Smooth muscle cell of the brain vasculature (primary cell): ENCODE measurements at regions not wholly inside any gene's neighbourhood (a gene's known extent, or its start where the extent isn't known, plus 50 kb on each side); places are given as distances from the start of the nearest gene placed in this dataset.

Source experiments
- DNase-seq: peaks from one replicate; pipeline ENCODE4 v3.0.0-alpha.2; 2012; ENCODE audit warnings: low read depth, low spot score

- no peak for DNase-seq
Measured at GRCh38 chr1:219801156-219801820, 127.1 kb downstream of the SLC30A10 start.

DNA sequence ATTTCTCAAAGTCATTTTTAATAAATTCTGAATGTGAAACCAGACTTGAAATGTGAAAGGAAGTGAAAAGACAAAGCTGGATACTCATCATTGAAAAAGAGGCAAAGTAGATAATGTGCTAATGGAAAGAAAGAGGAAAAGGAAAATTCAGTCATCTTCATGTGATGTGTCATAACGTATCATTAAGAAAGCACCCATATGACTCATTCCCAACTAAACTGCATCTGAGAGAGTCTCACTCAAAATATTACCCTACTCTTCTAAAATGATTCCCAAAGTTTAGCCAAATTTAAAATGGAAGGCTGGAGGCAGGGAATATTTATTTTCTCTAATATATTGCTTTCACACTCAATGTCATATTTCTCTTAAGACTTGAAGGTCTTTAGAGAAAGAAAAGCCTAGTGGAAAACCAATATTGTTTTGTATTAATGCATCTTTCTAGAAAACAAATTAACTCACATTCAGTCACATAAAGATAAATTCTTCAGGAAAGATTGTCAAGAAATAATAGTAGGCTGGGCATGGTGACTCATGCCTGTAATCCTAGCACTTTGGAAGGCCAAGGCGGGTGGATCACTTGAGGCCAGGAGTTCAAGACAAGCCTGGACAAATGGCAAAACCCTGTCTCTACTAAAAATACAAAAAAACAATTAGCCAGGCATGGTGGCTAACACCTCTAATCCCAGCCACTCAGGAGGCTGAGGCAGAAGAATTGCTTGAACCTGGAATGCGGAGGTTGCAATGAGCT lies 129.9 kb downstream of the SLC30A10 start:
- no peak for DNase-seq

DNA sequence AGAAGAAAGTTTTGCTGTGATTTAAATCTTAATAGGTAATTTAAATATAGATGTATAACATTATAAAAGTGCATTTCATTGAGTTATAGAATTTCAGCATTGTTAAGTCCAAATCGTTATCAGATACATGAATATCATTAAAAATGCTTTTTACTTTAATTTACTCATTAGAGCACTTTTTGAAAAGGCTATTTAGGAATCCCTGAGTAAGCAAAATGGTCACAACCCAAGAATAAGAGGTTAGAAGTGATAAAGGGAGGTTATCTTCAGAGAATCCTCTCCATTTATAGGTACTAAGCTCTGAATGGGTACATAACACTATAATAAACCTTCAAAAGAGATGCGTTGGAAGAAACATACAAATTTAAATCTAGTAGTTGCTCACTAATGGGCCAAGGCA lies 130.7 kb downstream of the SLC30A10 start:
- no peak for DNase-seq

GRCh38 chr1:219797009-219797408 lies 131.3 kb downstream of the SLC30A10 start:
- DNase-seq: no peak

- DNase-seq: no peak
Measured at GRCh38 chr1:219795363-219795917, 132.9 kb downstream of the SLC30A10 start.

DNA sequence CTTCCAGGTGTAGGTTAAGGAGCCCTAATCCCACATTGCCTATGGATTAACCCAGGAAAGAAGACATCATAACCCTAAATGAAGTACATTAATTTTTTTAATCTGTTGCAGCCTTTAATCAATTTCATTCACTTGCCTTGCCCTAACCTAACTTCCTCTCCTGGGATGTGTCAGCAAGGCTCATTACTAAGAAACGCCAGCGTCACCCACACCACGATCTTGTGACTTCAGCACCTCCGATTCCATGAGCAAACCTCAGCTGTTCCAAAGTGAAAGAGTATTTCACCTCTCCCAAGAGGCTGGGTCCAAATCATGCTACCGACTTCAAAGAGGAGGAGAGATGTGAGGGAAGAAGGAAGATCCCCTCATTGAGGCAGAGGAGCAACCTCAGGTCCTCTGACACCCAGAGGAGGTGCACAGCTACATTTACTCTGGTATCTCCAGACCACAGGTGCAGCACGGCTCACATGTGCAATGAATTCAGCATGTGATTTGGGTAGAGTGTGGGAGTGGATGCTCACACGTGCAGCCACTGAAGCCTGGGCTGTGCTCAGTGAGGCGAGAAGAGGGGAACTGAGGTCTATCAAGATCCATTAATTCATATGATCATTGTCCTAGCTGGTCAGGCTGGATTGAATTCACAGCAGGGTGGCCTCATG lies 134.1 kb downstream of the SLC30A10 start:
- DNase-seq: no peak

DNA sequence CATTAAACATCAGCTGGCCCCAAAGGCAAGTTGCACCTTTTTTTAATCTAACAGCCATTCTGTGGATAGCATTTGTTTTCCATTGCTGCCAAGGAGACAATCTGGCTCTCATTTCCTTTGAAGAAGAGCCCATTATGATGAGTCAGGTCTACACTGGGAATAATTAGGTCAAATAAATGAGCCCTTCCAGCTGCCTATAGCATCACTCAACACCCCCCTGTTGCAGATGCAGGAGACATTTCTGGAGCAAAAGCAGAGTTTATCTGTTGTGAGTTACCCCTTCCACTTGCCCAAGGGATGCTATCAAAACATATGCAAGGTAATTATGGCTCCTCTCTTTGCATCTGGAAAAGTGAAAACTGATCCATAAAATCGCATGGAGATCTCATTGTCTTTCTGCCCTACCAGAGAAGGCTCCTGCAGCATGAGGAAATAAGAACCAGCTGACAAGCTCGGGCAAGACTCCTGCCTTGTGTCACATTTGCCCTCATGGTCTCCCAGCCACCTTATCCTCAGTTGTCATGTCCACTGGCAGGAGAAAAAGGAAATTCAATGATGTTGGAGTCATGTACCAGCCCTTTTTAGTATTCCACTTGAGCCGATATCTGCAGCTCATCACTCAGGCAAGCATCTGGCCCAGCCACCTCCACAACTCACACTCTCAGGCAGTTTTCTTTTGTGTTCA lies 135.9 kb downstream of the SLC30A10 start:
- DNase-seq: peak; percentile 45

DNA sequence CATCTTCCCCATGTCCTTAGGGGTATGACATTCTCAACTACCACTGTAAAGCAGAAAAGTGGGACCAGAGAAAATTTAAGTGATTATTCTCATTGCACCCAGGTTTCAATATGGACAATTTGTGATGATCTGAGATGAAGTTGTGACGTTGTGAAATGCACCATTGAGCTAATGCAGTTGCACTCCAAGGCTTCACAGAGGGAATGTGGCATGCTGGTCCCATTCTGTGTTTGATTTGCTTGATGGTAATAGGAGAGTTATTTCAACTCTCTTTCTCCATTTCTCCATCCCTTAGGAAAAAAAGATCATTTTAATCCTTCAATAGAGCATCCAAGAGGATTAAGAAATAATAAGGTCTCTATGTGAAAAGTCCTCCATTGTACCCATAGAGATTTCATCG lies 136.6 kb downstream of the SLC30A10 start:
- no peak for DNase-seq

DNA sequence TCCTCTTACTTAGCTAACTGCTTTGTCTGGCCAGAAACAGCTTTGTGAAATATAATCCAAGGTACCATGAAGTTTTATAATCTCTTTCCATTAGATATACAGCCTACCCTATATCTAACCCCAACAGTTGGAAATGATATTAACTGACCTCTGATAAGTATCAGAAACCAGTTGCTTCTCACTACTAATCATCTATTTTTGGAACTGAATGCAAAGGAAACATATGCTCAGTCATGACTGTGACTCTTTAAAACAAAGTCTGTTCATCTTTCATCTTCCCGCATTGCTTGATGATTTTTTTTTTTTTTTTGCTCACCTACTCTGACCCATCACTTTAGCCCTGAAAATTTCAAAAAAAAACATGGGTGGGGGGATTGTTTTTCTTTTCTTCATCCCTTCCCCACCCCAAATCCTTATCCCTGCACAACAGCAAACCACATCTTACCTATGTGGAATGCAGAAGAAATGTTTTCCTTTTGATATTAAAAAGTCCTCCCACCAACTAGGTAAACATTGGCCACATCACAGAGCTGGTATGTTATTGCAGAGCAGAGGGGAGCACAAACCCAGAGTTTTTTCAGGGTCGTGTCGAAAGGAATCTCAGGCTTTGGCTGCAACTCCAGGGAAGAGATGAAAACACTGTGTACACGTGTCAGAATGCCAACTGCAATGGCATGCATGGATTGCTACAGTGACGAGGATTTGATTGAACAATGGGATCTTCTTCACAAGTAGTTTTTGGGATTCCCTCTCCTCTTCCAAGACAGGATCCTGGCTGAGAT lies 137.3 kb downstream of the SLC30A10 start:
- no peak for DNase-seq

- no peak for DNase-seq
Measured at GRCh38 chr1:219788700-219789099, 139.7 kb downstream of the SLC30A10 start.

GRCh38 chr1:219788091-219788490 lies 140.3 kb downstream of the SLC30A10 start:
- DNase-seq: no peak

- DNase-seq: no peak
Measured at GRCh38 chr1:219784660-219785381, 143.5 kb downstream of the SLC30A10 start.

DNA sequence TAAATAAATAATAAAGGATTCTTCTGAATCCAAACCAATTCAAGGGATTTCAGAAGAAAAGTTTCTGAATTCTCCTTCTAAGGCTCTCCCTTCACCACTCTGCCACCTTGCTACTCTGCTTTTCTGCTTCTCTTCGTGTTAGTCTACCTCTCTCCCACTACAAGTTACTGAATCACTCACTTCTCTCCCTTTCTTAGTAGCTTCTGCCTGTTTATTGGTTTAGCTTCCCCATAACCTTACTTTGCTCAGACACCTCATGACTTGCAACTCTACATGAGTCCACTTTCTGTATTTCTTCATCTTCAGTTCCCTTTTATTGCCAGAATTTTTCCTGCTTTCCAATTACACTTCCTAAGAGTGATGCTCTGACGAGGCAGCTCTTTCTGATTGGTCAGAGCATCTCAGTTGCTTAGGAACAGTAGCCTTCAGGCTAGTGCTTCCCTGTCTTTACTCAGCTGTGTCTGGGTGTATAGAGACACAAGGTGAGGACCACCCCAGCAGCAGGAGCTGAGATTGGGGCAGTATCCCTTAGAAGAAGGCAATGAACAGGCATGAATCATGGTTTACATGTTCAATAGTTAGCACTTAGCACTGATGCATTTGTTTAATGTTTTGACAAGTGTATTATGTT lies 144.6 kb downstream of the SLC30A10 start:
- no peak for DNase-seq

DNA sequence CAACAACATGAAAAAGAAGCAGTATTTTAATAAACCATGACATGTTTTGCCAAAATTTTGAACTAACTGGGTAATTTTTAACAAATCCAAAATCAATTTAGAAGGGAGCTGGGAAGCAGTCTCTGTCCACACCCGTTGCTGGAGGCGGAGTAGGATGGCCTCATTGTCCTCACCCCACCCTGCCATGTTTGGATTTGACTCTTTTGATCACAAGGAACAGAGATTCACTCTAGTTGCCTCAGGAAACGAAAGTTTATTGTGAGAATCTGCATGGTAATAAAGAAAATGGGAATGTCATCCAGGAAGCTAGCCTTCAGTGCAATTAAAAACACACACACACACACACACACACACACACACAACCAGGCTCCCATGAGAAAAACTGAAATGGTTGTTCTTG lies 145.4 kb downstream of the SLC30A10 start:
- DNase-seq: no peak

DNA sequence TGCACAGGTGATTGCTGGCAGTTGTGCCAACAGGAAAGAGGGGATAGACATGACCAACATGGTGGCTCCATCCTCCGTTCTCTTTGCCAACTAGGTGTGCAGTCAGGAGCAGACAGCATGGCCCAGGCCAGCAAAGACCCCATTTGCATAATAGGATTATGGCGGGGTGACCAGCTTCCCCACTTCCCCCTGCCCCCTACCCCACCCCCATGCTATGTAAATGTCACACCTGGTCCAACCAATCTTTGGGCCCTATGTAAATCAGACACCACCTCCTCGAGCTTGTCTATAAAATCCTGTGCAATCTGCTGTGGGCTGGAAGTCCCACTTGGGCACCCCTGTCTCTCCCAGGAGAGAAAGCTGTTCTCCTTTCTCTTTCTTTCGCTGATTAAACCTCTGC lies 146.0 kb downstream of the SLC30A10 start:
- DNase-seq: no peak

DNA sequence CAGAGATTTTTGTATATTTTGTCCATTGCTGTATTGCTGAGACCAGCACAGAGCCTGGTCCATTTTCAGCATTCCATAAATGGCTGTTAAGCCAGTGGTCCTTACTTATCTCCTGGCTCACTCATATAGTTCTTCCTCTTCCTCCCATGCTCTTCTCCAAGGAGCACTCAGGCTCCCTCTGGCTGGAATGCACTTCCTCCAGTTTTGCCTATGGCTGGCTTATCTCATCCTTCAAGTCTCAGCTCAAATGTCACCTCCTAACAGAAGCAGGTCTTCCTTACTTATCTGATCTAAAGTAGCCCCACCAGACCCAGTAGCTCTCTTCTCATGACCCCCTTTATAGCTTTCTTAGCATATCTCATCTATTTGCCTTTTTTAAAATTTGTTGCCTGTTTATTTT lies 146.9 kb downstream of the SLC30A10 start:
- DNase-seq: no peak

GRCh38 chr1:219778793-219779369 lies 149.5 kb downstream of the SLC30A10 start:
- no peak for DNase-seq

GRCh38 chr1:219778110-219778509 lies 150.2 kb downstream of the SLC30A10 start:
- DNase-seq: no peak

DNA sequence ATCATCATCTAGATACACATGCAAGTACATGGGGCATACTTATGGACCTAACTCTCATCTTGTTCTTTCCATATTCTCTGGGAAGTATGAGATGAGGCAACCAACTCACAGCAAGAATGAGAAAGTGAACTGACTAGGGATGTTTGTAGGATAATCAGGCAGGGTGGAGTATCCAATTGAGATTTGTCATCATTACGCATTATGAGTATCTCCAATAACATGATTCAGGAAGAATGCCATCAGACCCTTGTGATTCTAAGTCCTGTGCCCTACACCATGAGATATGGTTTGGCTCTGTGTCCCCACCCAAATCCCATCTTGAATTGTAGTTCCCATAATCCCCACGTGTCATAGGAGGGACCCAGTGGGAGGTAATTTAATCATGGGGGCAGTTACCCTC lies 154.0 kb downstream of the SLC30A10 start:
- no peak for DNase-seq

- no peak for DNase-seq
Measured at GRCh38 chr1:219773775-219774174, 154.6 kb downstream of the SLC30A10 start.
